ENCODE measurements at regions not wholly inside any gene's neighbourhood (a gene's known extent, or its start where the extent isn't known, plus 50 kb on each side); places are given as distances from the start of the nearest gene placed in this dataset.

GRCh38 chr18:8458546-8459215 is 150.6 kb upstream of the RAB12 start:
- H3K9me2 ChIP-seq (ENCODE audit: insufficient read depth): no peaks in the 10 kb centered on the region
- no peaks in the 10 kb centered on the region for H4K20me1 ChIP-seq (ENCODE audit: insufficient read depth)
- in situ Hi-C loops (cut with MboI): no loop called here
- H3K36me3 ChIP-seq (ENCODE audit: low read depth): no peaks in the 10 kb centered on the region
- 59 to 63% methylated on average over 17 of the region's 17 CpGs for WGBS, 2 experiments (ENCODE audit: low coverage in 1 of 2, low lambda C conversion rate in 2 of 2, missing lambda C conversion rate in 2 of 2)
- H3K4me1 ChIP-seq (ENCODE audit: insufficient read depth): no peaks in the 10 kb centered on the region
- TF ChIP-seq EZH2 (IDR thresholded peaks at IDR 0.05; ENCODE audit: insufficient read depth, poor library complexity, severe bottlenecking) (no peak), EZH2phosphoT487 (IDR thresholded peaks at IDR 0.05; ENCODE audit: insufficient read depth, low read depth) (no peak)
- no peak overlapping the region for H3K4me3 ChIP-seq
- no peak for DNase-seq
- no peak overlapping the region for H2AFZ ChIP-seq
- no peaks in the 10 kb centered on the region for H3K79me2 ChIP-seq (ENCODE audit: insufficient read depth)
- no peak overlapping the region for H3K4me2 ChIP-seq (ENCODE audit: unreplicated experiment)
- H3K9me3 ChIP-seq (ENCODE audit: low read depth): no peaks in the 10 kb centered on the region
- H3F3A ChIP-seq (ENCODE audit: insufficient read depth): no peaks in the 10 kb centered on the region
- no peak overlapping the region for H3K9ac ChIP-seq
- no peak overlapping the region for H3K27ac ChIP-seq
- peaks cover 11% of the 10 kb centered on the region for H3K27me3 ChIP-seq (replicated peaks; ENCODE audit: insufficient read depth)

- in situ Hi-C loops (cut with MboI): no loop called here
- H3K9me3 ChIP-seq (ENCODE audit: low read depth): no peaks in the 10 kb centered on the region
Measured at GRCh38 chr18:8460748-8461147, 148.5 kb upstream of the RAB12 start.

GRCh38 chr18:8461544-8461943 is 147.7 kb upstream of the RAB12 start:
- no peak for DNase-seq
- Histone ChIP-seq H3F3A (ENCODE audit: insufficient read depth) (no peaks in the 10 kb centered on the region), H3K36me3 (ENCODE audit: low read depth) (no peaks in the 10 kb centered on the region), H3K4me1 (ENCODE audit: insufficient read depth) (no peaks in the 10 kb centered on the region), H3K79me2 (ENCODE audit: insufficient read depth) (no peaks in the 10 kb centered on the region), H3K9me3 (ENCODE audit: low read depth) (no peaks in the 10 kb centered on the region), H3K4me3 (no peak overlapping the region), H3K9me2 (ENCODE audit: insufficient read depth) (no peaks in the 10 kb centered on the region), H4K20me1 (ENCODE audit: insufficient read depth) (no peaks in the 10 kb centered on the region), H3K27ac (no peak overlapping the region), H3K27me3 (replicated peaks; ENCODE audit: insufficient read depth) (peaks cover 11% of the 10 kb centered on the region), H3K9ac (no peak overlapping the region), H2AFZ (no peak overlapping the region), H3K4me2 (ENCODE audit: unreplicated experiment) (no peak overlapping the region)
- in situ Hi-C loops (cut with MboI): no loop called here
- WGBS, 2 experiments (ENCODE audit: low coverage in 1 of 2, low lambda C conversion rate in 2 of 2, missing lambda C conversion rate in 2 of 2): 0% methylated on average over 2 of the region's 2 CpGs
- TF ChIP-seq EZH2phosphoT487 (IDR thresholded peaks at IDR 0.05; ENCODE audit: insufficient read depth, low read depth): no peak
- TF ChIP-seq EZH2 (IDR thresholded peaks at IDR 0.05; ENCODE audit: insufficient read depth, poor library complexity, severe bottlenecking): no peak

More at GRCh38 chr18:8460748-8461147, 148.5 kb upstream of the RAB12 start:
- TF ChIP-seq EZH2phosphoT487 (IDR thresholded peaks at IDR 0.05; ENCODE audit: insufficient read depth, low read depth): no peak
- TF ChIP-seq EZH2 (IDR thresholded peaks at IDR 0.05; ENCODE audit: insufficient read depth, poor library complexity, severe bottlenecking): no peak
- no peak overlapping the region for H3K4me3 ChIP-seq
- H3F3A ChIP-seq (ENCODE audit: insufficient read depth): no peaks in the 10 kb centered on the region
- no peaks in the 10 kb centered on the region for H3K4me1 ChIP-seq (ENCODE audit: insufficient read depth)
- no peaks in the 10 kb centered on the region for H3K79me2 ChIP-seq (ENCODE audit: insufficient read depth)
- H3K9me2 ChIP-seq (ENCODE audit: insufficient read depth): no peaks in the 10 kb centered on the region
- no peak for DNase-seq
- H3K27ac ChIP-seq: no peak overlapping the region
- H2AFZ ChIP-seq: no peak overlapping the region
- 59 to 60% methylated on average over 5 of the region's 5 CpGs for WGBS, 2 experiments (ENCODE audit: low coverage in 1 of 2, low lambda C conversion rate in 2 of 2, missing lambda C conversion rate in 2 of 2)
- no peak overlapping the region for H3K9ac ChIP-seq
- peaks cover 11% of the 10 kb centered on the region for H3K27me3 ChIP-seq (replicated peaks; ENCODE audit: insufficient read depth)
- H3K4me2 ChIP-seq (ENCODE audit: unreplicated experiment): no peak overlapping the region
- no peaks in the 10 kb centered on the region for H4K20me1 ChIP-seq (ENCODE audit: insufficient read depth)
- no peaks in the 10 kb centered on the region for H3K36me3 ChIP-seq (ENCODE audit: low read depth)

GRCh38 chr18:8462651-8463185 is 146.5 kb upstream of the RAB12 start:
- Histone ChIP-seq H4K20me1 (ENCODE audit: insufficient read depth) (no peaks in the 10 kb centered on the region), H3K4me3 (no peak overlapping the region), H3K9me3 (ENCODE audit: low read depth) (no peaks in the 10 kb centered on the region), H2AFZ (no peak overlapping the region), H3K4me2 (ENCODE audit: unreplicated experiment) (no peak overlapping the region), H3F3A (ENCODE audit: insufficient read depth) (no peaks in the 10 kb centered on the region), H3K9me2 (ENCODE audit: insufficient read depth) (no peaks in the 10 kb centered on the region), H3K4me1 (ENCODE audit: insufficient read depth) (no peaks in the 10 kb centered on the region), H3K27ac (no peak overlapping the region), H3K36me3 (ENCODE audit: low read depth) (no peaks in the 10 kb centered on the region), H3K79me2 (ENCODE audit: insufficient read depth) (no peaks in the 10 kb centered on the region), H3K27me3 (replicated peaks; ENCODE audit: insufficient read depth) (peaks cover 11% of the 10 kb centered on the region), H3K9ac (no peak overlapping the region)
- DNase-seq: no peak
- in situ Hi-C loops (cut with MboI): no loop called here
- no peak for TF ChIP-seq EZH2phosphoT487 (IDR thresholded peaks at IDR 0.05; ENCODE audit: insufficient read depth, low read depth)
- TF ChIP-seq EZH2 (IDR thresholded peaks at IDR 0.05; ENCODE audit: insufficient read depth, poor library complexity, severe bottlenecking): no peak
- 69 to 76% methylated on average over 10 of the region's 10 CpGs for WGBS, 2 experiments (ENCODE audit: low coverage in 1 of 2, low lambda C conversion rate in 2 of 2, missing lambda C conversion rate in 2 of 2)

Data from GM23248 (cell line).